Ovary (tissue), 7 donors: ENCODE measurements at regions not wholly inside any gene's neighbourhood (a gene's known extent, or its start where the extent isn't known, plus 50 kb on each side); places are given as distances from the start of the nearest gene placed in this dataset.

Experiments
- DNase-seq, 5 donors: peaks; one replicate each; pipeline ENCODE4 v3.0.0-alpha.2; 2019 to 2020
- H3K27ac ChIP-seq, 2 donors: fragments of 200-600 bp; one replicate each; pipeline versions ENCODE4 v1.5.1 to v1.8.0; 2019 to 2022
- H3K27me3 ChIP-seq: fragments of 200-600 bp; one replicate; pipeline ENCODE4 v1.8.0; 2022
- H3K36me3 ChIP-seq: fragments of 200-600 bp; sonication (generic); one replicate; pipeline ENCODE4 v1.5.1; 2019
- H3K4me1 ChIP-seq: one replicate; pipeline ENCODE4 v1.8.1; 2013; ENCODE audit warnings: mild to moderate bottlenecking, moderate library complexity; ENCODE audit not compliant: insufficient read depth
- H3K4me3 ChIP-seq: fragments of 200-600 bp; sonication (generic); one replicate; pipeline ENCODE4 v1.5.1; 2017
- H3K9me3 ChIP-seq, 2 donors: fragments of 200-600 bp in 1 of 2; sonication (generic) in 1 of 2; one replicate each; pipeline versions ENCODE4 v1.5.1 to v1.8.1; 2013 to 2019; ENCODE audit warnings: mild to moderate bottlenecking in 1 of 2, moderate library complexity in 1 of 2
- EP300 ChIP-seq: sonication (generic); formaldehyde crosslinking; IDR thresholded peaks from one replicate; pipeline ENCODE4 v1.6.1; 2017; ENCODE audit warnings: antibody characterized with exemption
- POLR2A ChIP-seq: fragments of 450-650 bp; IDR thresholded peaks from one replicate; pipeline ENCODE4 v1.6.1; 2017; ENCODE audit warnings: antibody characterized with exemption, mild to moderate bottlenecking, moderate library complexity
- WGBS, 3 donors: extraction: QIAGEN DNeasy Blood & Tissue Kit in 1 of 3; methylation state at CpG; one replicate each; pipeline versions ENCODE4 v1.1.5 to v1.1.7; 2013 to 2017; 5-methylcytosine and 5-hydroxymethylcytosine counted together
- intact Hi-C, 4 donors: fragments of 100-400 bp; cut with DNase I; formaldehyde crosslinking; loops; one replicate each; pipeline versions ENCODE4 v1.11.0 to v1.15.1; 2022 to 2023
- TF ChIP-seq, protein P1 (sequence below), 3 donors: fragments of 450-650 bp in 2 of 3; fragments of 200-600 bp in 1 of 3; IDR thresholded peaks; one replicate each; pipeline versions ENCODE4 v1.5.1 to v1.8.0; 2016 to 2022; ENCODE audit warnings: antibody characterized with exemption in 3 of 3, mild to moderate bottlenecking in 1 of 3
- donor health status: DM: no; HTN: no; CAD: no; lungs with moderate emphysema.
- donor health status: DM: no; HTN: no; CAD: no.
- donor health status: Bipolar disorder and iron deficiency.
- donor health status: DM: no; HTN: no; CAD: no.
- donor health status: DM: yes; HTN: yes; CAD: no.

DNA sequence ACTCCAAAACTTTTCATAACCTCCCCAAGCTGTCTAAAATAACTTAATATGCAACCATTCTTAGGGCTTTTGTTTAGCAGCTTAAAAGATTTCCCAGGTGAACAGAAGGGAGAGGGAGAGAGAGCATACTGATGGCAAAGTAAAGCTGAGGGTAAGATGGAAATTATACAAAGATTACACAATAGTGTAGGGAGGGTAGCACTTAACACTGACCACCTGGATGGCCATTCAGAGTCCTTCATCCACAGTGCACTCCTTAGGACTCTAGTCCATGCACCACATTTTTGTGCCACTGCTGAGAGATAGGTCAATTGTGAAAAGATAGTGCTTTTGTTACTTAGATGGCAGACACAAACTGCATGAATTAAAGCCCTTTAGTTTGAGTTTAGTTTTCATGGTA, 574.6 kb downstream of the LMO4 start:
- Histone ChIP-seq H3K9me3 (no peaks in the 10 kb centered on the region), H3K4me3 (no peak overlapping the region), H3K4me1 (no peaks in the 10 kb centered on the region), H3K27ac (no peak overlapping the region), H3K36me3 (no peaks in the 10 kb centered on the region), H3K27me3 (no peaks in the 10 kb centered on the region)
- DNase-seq = no peak
- intact Hi-C loops = no loop called here
- TF ChIP-seq POLR2A (no peak), EP300 (no peak)
- TF ChIP-seq, protein P1, sequence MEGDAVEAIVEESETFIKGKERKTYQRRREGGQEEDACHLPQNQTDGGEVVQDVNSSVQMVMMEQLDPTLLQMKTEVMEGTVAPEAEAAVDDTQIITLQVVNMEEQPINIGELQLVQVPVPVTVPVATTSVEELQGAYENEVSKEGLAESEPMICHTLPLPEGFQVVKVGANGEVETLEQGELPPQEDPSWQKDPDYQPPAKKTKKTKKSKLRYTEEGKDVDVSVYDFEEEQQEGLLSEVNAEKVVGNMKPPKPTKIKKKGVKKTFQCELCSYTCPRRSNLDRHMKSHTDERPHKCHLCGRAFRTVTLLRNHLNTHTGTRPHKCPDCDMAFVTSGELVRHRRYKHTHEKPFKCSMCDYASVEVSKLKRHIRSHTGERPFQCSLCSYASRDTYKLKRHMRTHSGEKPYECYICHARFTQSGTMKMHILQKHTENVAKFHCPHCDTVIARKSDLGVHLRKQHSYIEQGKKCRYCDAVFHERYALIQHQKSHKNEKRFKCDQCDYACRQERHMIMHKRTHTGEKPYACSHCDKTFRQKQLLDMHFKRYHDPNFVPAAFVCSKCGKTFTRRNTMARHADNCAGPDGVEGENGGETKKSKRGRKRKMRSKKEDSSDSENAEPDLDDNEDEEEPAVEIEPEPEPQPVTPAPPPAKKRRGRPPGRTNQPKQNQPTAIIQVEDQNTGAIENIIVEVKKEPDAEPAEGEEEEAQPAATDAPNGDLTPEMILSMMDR (IDR thresholded peaks at IDR 0.05) = no peak

DNA sequence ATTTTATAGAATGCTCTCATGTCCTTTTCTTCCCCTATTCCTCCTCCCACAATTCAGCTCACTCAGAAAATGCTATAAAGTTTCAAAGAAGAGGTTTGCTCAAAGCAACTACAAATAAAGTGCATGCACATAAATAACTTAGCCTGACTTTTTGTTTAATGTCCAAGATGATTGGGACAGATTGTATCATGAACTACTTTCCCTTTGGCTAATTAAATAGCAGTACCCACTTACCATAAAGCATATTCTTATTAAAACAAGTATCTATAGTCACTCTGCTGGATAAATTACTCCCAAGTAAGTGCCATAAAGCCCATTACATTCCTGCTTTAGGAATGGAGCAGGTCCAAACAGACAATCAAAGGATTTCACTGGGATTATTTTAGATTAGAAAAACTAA, 576.0 kb downstream of the LMO4 start:
- intact Hi-C loops = no loop called here
- Histone ChIP-seq H3K9me3 (no peaks in the 10 kb centered on the region), H3K4me3 (no peak overlapping the region), H3K4me1 (no peaks in the 10 kb centered on the region), H3K27ac (no peak overlapping the region), H3K36me3 (no peaks in the 10 kb centered on the region), H3K27me3 (no peaks in the 10 kb centered on the region)
- no peak for DNase-seq
- TF ChIP-seq EP300 = no peak
- TF ChIP-seq, protein P1 (IDR thresholded peaks at IDR 0.05) = no peak
- TF ChIP-seq POLR2A = no peak

DNA sequence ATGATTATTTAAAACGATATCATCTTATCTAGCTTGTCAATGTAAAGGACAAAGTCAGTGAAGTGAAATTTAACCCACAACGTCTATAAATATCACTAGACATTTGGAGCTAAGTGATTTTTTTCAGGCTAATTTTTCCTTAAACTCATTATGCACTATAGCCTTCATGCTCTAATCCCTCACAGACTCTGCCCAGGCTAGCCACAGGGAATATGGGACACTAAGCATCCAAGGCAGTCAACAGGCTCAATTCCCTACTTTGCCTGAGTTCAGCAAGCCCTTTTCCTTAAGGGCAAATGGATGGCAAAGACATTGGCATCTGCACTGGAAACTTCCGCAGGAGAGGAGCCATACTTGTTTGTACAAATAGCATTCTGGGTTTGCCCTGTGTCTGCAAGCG, 577.0 kb downstream of the LMO4 start:
- no peak for DNase-seq
- WGBS, 3 donors = 71 to 78% (median 73%) methylated on average over 4 of the region's 4 CpGs
- Histone ChIP-seq H3K27ac (no peak overlapping the region), H3K27me3 (no peaks in the 10 kb centered on the region), H3K4me3 (no peak overlapping the region), H3K4me1 (no peaks in the 10 kb centered on the region), H3K36me3 (no peaks in the 10 kb centered on the region), H3K9me3 (no peaks in the 10 kb centered on the region)
- intact Hi-C loops = no loop called here
- no peak for TF ChIP-seq POLR2A
- TF ChIP-seq, protein P1 (IDR thresholded peaks at IDR 0.05) = no peak
- no peak for TF ChIP-seq EP300

DNA sequence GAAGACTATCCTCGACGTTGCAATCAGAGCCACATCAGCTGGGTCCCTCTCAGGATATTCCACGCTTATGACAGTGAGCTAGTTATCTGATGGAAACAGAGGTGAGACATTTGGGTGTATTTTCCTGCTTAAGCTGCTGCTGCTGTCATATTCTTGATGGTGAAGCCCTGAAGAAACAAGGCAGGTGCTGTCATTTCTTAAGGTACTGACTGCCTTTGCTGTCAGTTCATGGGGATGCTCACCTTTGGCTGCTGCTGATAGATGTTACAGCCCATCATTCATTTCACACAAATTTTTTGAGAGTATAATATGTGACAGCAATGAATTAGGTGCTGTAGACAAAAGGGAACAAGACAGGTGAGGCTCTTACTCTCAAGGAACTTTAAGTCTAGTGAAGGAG, 577.4 kb downstream of the LMO4 start:
- no peak overlapping the region for H3K27ac ChIP-seq
- no peaks in the 10 kb centered on the region for H3K4me1 ChIP-seq
- no peaks in the 10 kb centered on the region for H3K9me3 ChIP-seq
- intact Hi-C loops = no loop called here
- TF ChIP-seq, protein P1 (IDR thresholded peaks at IDR 0.05) = no peak
- H3K36me3 ChIP-seq = no peaks in the 10 kb centered on the region
- no peaks in the 10 kb centered on the region for H3K27me3 ChIP-seq
- H3K4me3 ChIP-seq = no peak overlapping the region
- no peak for DNase-seq
- WGBS, 3 donors = 93 to 98% (median 97%) methylated on average over 3 of the region's 3 CpGs

DNA sequence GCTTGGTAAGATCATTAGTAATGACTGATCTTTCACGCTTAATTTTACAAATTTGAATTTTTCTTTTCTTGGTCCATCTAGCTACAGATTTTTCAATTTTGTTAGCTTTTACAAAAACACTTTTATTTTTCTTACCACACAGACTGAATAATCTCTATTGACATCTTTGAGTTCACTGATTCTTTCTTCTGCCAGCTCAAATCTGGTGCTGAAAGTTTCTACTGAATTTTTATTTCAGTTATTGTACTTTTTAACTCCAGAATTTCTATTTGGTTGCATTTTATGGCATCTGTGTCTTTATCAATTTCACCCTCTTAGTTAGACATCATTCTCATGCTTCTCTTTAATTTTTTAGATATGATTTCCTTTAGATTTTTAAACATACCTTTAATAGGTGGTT, 584.7 kb downstream of the LMO4 start:
- DNase-seq = no peak
- Histone ChIP-seq H3K36me3 (no peaks in the 10 kb centered on the region), H3K27me3 (no peaks in the 10 kb centered on the region), H3K4me3 (no peak overlapping the region), H3K9me3 (no peaks in the 10 kb centered on the region), H3K27ac (no peak overlapping the region), H3K4me1 (no peaks in the 10 kb centered on the region)
- 93 to 98% (median 97%) methylated on average over 1 of the region's 1 CpG for WGBS, 3 donors
- TF ChIP-seq EP300 (no peak), POLR2A (no peak)
- TF ChIP-seq, protein P1 (IDR thresholded peaks at IDR 0.05) = no peak
- intact Hi-C loops = no loop called here
